Kidney epithelial cell (primary cell): ENCODE measurements at regions not wholly inside any gene's neighbourhood (a gene's known extent, or its start where the extent isn't known, plus 50 kb on each side); places are given as distances from the start of the nearest gene placed in this dataset.

ENCODE experiments used
- DNase-seq: peaks from one replicate; pipeline ENCODE4 v3.0.0-alpha.2; 2010; ENCODE audit warnings: low read depth
- H3K27me3 ChIP-seq: 2 replicates; pipeline ENCODE4 v1.6.0; 2011; ENCODE audit warnings: low read length; ENCODE audit not compliant: control insufficient read depth, insufficient read depth
- H3K36me3 ChIP-seq: 2 replicates; pipeline ENCODE4 v1.5.1; 2011; ENCODE audit warnings: low read length; ENCODE audit not compliant: control insufficient read depth, insufficient read depth
- H3K4me3 ChIP-seq: 2 replicates; pipeline ENCODE4 v1.5.1; 2011; ENCODE audit warnings: low read depth, mild to moderate bottlenecking, control low read depth, low read length
- TF ChIP-seq, protein P1 (sequence below): IDR thresholded peaks from 2 replicates; pipeline ENCODE4 v1.5.1; 2011; ENCODE audit warnings: mild to moderate bottlenecking, moderate library complexity, low read length, control low read depth, inconsistent platforms; ENCODE audit not compliant: insufficient read depth, poor library complexity, severe bottlenecking

DNA sequence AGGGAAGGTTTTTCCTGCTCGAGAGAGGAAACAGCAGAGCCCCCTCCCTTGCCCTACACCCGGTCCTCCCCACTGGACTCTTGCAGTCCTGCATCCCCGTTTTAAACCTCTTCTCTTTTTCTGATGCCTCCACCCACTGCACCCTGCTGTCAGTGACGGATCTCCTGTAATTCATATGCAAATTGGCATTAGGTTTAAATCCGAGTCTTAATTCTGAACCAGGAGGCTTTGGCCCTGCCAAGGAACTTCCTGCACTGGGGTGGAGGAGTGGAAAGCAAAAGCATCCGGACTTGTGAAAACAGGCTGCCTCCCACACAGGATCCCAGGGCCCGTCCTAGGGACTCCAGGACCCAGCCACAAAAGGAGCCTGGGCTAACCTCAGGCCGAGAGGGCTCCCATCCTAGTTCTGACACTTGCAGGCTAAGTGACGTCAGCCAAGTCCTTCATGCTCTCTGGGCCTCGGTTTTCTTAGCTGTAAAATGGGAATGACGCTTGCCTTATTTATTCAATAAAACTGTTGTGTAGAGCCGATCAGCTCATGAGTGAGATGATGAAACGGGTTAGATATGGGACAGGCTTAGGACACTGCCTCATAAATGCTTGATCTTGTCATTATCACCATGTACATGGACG, 613.3 kb downstream of the AJAP1 start:
- DNase-seq, result no peak
- H3K27me3 ChIP-seq, result no peaks in the 10 kb centered on the region
- H3K4me3 ChIP-seq, result no peak overlapping the region
- no peaks in the 10 kb centered on the region for H3K36me3 ChIP-seq
- TF ChIP-seq, protein P1, sequence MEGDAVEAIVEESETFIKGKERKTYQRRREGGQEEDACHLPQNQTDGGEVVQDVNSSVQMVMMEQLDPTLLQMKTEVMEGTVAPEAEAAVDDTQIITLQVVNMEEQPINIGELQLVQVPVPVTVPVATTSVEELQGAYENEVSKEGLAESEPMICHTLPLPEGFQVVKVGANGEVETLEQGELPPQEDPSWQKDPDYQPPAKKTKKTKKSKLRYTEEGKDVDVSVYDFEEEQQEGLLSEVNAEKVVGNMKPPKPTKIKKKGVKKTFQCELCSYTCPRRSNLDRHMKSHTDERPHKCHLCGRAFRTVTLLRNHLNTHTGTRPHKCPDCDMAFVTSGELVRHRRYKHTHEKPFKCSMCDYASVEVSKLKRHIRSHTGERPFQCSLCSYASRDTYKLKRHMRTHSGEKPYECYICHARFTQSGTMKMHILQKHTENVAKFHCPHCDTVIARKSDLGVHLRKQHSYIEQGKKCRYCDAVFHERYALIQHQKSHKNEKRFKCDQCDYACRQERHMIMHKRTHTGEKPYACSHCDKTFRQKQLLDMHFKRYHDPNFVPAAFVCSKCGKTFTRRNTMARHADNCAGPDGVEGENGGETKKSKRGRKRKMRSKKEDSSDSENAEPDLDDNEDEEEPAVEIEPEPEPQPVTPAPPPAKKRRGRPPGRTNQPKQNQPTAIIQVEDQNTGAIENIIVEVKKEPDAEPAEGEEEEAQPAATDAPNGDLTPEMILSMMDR, result no peak

DNA sequence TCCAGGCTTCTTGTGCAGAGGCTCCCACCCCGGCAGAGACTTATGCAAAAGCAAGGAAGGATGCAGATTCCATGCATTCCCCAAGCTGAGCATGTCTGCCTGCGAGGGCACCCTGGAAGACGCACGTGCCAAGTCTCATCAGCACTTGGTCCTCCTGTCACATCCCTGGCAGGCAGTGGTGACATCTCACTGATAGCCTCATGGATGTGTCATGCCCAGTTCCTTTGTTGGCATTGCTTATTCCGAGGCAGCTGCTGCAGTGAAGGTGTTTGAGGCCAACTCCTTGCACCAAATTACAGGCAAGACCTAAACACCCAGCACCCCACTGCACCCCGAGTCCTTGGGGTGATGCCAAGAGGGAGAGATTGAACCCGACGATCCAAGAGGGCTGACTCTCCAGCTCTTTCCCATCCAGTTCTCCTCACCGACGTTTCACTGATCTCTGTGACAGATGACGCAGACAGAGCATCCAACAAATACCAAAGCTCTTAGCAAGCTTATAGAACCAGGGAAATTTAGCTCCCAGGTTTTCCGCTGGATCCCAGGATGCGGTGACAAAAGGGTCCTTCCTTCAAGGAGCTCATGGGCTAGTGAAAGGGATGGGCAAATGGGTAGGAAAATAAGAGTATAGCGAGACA, 611.1 kb downstream of the AJAP1 start:
- DNase-seq, result no peak
- TF ChIP-seq, protein P1, result no peak
- Histone ChIP-seq H3K4me3 (no peak overlapping the region), H3K36me3 (no peaks in the 10 kb centered on the region), H3K27me3 (no peaks in the 10 kb centered on the region)

DNA sequence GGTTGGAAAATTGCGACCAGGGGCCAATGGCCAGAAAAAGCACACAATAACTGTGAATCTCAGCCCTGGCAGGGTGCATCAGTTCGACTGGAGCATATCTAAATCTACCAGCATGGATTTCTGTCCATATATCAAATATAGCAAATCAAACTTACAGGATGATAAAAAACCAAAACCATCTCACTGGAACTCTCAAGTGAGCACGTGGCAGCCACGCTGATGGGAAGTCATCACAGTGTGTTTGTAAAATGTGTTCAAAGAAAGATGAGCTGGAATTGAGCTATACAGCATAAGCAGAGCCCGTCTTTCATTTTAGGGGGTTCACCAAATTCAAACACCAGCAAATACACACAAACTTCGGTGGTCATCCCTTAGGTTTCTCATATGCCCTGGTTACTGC, 610.1 kb downstream of the AJAP1 start:
- no peaks in the 10 kb centered on the region for H3K36me3 ChIP-seq
- TF ChIP-seq, protein P1, result no peak
- no peak overlapping the region for H3K4me3 ChIP-seq
- DNase-seq, result no peak
- no peaks in the 10 kb centered on the region for H3K27me3 ChIP-seq

DNA sequence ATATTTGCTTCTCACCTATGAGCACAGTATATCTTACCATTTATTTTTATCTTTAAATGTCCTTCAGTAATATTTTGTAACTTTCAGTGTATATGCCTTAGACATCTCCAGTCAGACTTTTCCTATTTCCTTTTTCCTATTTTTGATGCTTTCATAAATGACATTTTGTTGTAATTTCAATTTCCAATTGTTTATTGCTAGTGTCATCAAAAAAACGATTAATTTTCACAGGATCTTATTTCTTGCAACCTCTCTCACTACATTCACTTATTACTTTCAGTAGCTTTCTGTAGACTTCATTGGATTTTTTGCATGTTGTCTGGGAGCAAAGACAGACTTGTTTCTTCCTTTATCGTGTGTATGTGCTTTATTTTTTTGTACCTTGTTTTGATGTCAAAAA, 602.4 kb downstream of the AJAP1 start:
- H3K36me3 ChIP-seq, result no peaks in the 10 kb centered on the region
- no peaks in the 10 kb centered on the region for H3K27me3 ChIP-seq
- DNase-seq, result no peak
- H3K4me3 ChIP-seq, result no peak overlapping the region
- TF ChIP-seq, protein P1, result no peak

DNA sequence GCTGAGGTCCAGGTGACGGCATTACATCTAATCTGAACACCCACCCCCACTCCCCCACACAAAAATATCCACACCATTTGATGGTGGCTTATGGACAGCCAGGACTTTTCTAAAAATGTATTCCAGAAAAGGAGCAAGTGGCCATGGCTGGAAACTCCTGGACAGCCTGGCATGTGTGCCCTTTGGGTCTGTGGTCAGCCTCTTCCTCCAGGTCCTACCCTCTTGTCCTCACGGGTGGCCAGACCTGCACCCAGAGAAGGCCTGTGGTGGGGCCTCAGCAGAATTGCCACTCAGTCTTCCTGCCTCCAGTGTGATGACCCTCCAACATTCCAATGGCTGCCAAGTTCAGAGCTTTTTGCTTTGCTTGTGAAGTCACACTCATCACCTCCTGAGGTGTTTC, 600.6 kb downstream of the AJAP1 start:
- Histone ChIP-seq H3K36me3 (no peaks in the 10 kb centered on the region), H3K4me3 (no peak overlapping the region), H3K27me3 (no peaks in the 10 kb centered on the region)
- DNase-seq, result no peak
- TF ChIP-seq, protein P1, result no peak
